HT1080 (cell line): ENCODE measurements at regions not wholly inside any gene's neighbourhood (a gene's known extent, or its start where the extent isn't known, plus 50 kb on each side); places are given as distances from the start of the nearest gene placed in this dataset.

Experiments
- DNase-seq: peaks from one replicate; pipeline ENCODE4 v3.0.0-alpha.2; 2015; ENCODE audit warnings: low read depth

DNA sequence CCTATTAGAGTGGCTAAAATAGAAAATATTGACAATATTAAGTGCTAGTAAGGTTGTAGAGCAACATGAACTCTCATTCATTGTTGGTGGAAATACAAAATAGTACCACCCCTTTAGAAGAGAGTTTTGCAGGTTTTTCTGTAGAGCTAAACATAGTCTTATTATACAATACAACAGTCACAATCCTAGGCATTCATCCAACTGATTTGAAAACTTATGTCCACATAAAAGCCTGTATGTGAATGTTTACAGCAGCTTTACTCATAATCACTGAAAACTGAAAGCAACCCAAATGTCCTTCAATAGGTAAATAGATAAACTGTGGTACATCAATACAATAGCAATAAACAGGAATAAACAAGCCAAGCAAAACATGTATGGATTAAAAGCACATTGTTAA lies 127.2 kb upstream of the PRNP start:
- no peak for DNase-seq

DNA sequence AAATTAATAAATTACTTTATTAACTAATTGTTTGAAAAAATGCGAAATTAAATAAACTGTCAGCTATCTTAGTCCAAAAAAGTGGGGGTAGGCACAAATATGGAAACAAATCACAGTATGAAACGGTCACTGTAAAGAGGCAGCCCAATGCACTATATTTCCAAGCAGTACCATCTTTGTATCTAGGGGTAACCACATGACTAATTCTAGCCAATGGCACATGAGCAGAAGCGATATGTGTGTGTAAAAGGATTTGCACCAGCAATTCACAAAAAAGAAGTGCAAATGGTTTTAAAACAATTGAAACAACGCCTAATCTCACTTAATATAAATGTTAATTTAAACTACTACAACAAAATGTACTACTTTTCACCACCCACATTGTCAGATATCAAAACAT lies 129.5 kb upstream of the PRNP start:
- DNase-seq: no peak

GRCh38 chr20:4555188-4555890 lies 130.9 kb upstream of the PRNP start:
- peak; percentile 83 for DNase-seq

GRCh38 chr20:4554346-4554745 lies 131.9 kb upstream of the PRNP start:
- no peak for DNase-seq

DNA sequence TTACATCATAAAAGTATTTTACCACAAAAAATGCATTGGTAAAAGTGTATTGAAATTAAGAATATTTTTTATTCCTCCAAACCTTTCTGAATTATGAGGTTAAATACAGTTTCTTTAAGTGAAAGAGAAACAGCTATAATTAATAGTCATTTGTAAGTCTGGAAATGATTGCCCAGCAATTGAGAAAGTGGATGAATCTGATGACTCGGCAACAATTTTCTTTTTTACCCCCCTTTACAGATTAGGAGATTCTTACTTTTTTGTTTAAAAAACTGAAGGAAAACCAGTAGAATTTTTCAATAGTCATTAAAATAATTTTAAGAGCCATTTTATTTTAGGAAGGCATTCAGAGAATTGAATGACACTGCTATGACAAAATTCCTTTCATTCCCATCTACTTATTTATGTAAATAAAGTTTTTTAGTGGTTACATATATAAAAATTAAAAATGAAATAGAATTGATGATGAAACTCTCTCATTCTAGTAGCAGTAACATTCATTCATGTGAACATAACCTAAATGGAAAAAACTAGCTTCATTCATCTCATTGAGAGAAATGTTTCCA lies 134.1 kb upstream of the PRNP start:
- no peak for DNase-seq

- peak; percentile 89 for DNase-seq
Observed at GRCh38 chr20:4550740-4551139, 135.5 kb upstream of the PRNP start.

- no peak for DNase-seq
Observed at GRCh38 chr20:4549711-4550259, 136.5 kb upstream of the PRNP start.

DNA sequence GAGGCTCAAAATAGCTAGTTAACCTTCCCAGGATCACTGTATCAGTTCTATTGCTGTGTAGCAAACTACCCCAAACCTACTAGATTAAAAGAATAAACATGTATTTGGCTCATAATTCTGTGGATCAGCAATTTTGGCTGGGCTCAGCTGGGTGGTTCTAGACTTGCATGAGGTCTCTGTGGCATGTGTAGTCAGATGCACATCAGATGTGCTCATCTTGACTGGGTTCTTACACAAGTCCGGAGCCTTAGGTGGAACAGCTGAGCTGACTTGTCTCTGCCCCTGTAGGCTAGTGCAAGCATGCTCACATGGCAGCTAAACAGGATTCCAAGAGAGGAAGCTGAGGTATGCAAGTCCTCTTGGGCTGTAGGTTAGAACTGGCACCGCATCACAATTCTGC lies 137.7 kb upstream of the PRNP start:
- DNase-seq: no peak

GRCh38 chr20:4546786-4547185 lies 139.5 kb upstream of the PRNP start:
- DNase-seq: peak; percentile 80

DNA sequence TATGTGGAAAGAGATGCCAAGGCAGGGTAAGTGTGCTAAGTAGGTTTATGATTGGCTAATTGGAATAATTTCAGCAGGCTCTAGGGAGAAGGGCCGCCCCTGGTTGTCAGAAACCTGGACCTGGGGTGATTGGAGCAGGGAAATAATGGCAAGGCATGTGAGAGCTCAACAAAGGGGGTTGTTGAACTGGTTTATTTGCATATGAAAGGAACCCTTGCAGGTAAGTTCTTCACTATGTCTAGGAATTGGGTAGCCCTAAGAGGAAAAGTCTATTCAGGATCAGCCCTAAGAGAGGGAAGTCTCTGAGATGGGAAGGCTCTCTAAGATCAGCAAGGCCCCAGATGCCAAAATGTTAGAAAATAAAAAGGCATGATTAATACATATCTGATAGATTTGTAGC lies 139.9 kb upstream of the PRNP start:
- DNase-seq: no peak

GRCh38 chr20:4545526-4545925 lies 140.7 kb upstream of the PRNP start:
- no peak for DNase-seq

- peak; percentile 34 for DNase-seq
Observed at GRCh38 chr20:4544765-4545164, 141.5 kb upstream of the PRNP start.

DNA sequence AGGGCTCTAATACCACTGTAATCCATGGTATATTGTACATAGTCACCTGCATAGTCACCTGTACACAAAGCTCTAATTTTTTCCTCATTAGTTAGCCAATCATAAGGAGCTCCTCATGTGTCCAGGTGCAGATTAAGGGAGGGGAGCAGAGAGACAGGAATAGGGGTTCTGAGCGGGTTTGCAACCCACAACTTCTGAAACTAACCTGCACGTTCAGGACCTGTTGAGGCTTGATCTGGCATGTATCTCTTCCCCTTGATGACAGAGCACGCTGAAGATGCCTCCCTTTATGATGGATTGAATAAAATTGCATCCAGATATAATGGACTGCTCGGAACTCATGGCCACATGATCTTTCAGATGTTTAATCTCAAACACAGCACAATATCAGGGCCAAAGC lies 144.0 kb upstream of the PRNP start:
- no peak for DNase-seq

- DNase-seq: no peak
Observed at GRCh38 chr20:4534315-4534714, 151.9 kb upstream of the PRNP start.

- DNase-seq: no peak
Observed at GRCh38 chr20:4533368-4534133, 152.7 kb upstream of the PRNP start.

- no peak for DNase-seq
Observed at GRCh38 chr20:4532772-4533171, 153.5 kb upstream of the PRNP start.

DNA sequence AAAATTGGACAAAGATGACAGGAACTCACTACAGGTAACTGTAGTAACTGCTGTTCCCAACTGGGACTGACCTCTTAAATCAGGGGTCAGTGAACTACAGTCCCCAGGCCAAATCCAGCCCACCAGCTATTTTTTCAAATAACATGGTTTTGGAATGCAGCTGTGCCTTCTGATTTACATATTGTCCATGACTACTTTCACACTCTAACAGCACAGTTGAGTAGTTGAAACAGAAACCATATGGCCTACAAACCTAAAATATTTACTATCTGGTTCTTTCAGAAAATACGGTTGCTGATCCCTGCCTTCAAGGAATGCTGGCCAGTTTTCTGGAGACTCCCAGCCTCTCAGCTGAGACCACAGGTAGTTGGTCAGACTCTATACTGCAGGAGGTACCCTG lies 161.5 kb upstream of the PRNP start:
- no peak for DNase-seq

DNA sequence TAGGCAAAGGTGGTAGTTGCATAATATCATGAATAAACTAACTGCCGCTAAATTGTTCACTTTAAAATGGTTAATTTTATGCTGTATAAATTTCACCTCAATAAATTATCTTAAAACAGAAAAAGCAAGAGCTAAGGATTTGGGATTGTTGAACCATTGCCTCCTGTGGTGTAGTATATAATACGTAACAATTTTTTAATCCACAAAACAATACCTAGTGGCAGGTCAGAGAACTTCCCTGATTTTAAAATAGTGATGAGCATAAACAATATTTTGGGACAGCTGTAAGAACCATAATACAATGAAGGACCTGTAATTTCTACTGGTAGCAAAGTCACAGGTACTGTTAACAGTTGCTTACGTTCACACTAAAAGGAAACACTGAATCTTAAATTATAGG lies 161.9 kb upstream of the PRNP start:
- no peak for DNase-seq

- no peak for DNase-seq
Observed at GRCh38 chr20:4522310-4522709, 163.9 kb upstream of the PRNP start.

DNA sequence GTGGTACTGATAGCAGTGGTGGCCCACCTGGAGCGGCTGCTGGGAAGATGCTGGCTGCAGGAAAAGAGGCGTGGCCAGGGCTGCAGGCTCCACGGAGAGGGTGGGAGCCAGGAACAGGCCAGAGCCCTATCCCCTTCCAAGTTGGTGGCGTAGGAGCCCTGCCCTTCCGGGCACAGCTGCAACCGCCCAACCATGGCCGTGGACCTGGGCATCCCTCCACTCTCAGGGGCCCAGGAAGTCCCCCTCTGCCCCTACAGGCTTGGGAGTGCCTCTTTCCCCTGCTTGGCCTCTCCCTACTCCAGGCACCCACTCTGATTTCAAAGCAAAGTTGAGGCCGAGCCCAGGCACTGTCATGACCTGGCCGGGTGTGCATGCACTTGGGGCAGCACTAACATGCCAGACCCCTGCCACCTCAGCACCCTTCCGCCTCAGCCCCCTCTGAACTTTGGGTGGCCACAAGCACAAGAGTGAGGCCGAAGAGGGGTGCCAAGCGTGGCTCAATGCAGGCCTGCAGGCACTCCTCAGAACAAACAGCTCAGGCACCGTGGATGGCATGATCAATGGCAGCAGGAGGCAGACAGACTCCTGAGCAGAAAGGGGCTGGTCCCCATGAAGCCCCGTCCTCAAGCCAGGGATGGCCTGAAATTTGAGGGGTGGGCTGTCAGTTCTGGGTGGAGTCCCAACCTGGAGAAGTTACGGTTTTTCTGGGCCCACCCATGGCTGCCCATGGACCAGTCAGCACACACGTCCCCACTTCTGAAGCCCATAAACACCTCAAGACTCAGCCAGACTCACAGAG lies 164.9 kb upstream of the PRNP start:
- DNase-seq: no peak

DNA sequence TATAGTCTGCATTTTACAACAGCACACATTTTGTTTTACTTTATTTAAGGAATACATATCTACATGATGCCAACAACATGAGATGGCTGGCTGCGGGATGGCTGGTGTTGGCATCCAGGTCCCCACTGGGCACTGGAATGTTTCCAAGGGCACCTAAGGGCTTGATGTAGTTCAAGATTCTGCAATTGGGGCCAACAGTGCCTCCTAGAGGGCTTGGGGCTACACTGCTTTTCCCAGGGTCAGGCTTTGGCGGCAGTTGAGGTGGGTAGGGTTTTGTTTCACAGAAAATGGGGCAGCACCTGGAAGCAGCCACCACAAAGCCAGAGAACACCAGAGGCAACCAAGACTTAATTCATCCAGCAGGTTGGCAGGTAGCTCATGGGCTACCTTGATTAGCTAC lies 166.7 kb upstream of the PRNP start:
- peak; percentile 15 for DNase-seq

- no peak for DNase-seq
Observed at GRCh38 chr20:4516876-4517275, 169.4 kb upstream of the PRNP start.
